A549 (cell line): ENCODE measurements at regions not wholly inside any gene's neighbourhood (a gene's known extent, or its start where the extent isn't known, plus 50 kb on each side); places are given as distances from the start of the nearest gene placed in this dataset.

Experiments used
- TP53 ChIP-seq: fragments of 250-450 bp; sonication (Bioruptor Pico); IDR thresholded peaks from 2 replicates; pipeline ENCODE4 v1.5.0; 2021; ENCODE audit warnings: mild to moderate bottlenecking, moderate library complexity
- TF ChIP-seq, protein P1 (sequence below): fragments of >200 bp; sonication (Bioruptor Twin); formaldehyde crosslinking; IDR thresholded peaks from 3 replicates; pipeline ENCODE4 v1.5.1; 2016

DNA sequence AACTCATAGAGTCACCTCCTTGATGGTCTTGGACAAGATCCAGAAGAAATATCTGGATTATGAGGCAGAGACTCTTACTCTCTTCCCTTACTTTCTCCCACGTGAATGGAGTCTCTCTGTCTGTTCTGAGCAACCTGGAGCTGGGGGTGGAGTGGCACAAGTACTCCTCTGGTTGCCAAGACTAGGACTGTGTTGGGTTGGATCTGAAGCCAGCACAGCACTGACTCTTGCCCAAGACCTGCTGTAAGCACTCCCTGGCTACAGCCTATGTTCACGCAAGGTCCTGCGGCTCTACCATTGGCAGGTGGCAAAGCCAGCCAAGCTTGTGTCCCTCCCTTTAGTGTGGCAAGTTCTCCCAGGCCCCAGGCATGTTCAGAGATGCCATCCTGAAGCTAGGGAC is 488.2 kb upstream of the NRG3 start:
- TF ChIP-seq TP53 = no peak
- TF ChIP-seq, protein P1, sequence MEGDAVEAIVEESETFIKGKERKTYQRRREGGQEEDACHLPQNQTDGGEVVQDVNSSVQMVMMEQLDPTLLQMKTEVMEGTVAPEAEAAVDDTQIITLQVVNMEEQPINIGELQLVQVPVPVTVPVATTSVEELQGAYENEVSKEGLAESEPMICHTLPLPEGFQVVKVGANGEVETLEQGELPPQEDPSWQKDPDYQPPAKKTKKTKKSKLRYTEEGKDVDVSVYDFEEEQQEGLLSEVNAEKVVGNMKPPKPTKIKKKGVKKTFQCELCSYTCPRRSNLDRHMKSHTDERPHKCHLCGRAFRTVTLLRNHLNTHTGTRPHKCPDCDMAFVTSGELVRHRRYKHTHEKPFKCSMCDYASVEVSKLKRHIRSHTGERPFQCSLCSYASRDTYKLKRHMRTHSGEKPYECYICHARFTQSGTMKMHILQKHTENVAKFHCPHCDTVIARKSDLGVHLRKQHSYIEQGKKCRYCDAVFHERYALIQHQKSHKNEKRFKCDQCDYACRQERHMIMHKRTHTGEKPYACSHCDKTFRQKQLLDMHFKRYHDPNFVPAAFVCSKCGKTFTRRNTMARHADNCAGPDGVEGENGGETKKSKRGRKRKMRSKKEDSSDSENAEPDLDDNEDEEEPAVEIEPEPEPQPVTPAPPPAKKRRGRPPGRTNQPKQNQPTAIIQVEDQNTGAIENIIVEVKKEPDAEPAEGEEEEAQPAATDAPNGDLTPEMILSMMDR = no peak
